ENCODE measurements at regions not wholly inside any gene's neighbourhood (a gene's known extent, or its start where the extent isn't known, plus 50 kb on each side); places are given as distances from the start of the nearest gene placed in this dataset.

GRCh38 chr14:48586099-48586498 is 910.7 kb upstream of the MDGA2 start:
- TF ChIP-seq CTCF (IDR thresholded peaks at IDR 0.05) (no peak), EZH2 (IDR thresholded peaks at IDR 0.05; ENCODE audit: borderline replicate concordance, insufficient read depth, low read depth, low read length, poor library complexity, severe bottlenecking) (no peak)
